ENCODE measurements at regions not wholly inside any gene's neighbourhood (a gene's known extent, or its start where the extent isn't known, plus 50 kb on each side); places are given as distances from the start of the nearest gene placed in this dataset.
"Not testable (repeated sequence)": the region's sequence is repeated elsewhere in the genome, so short reads cannot be mapped to it uniquely, and the experiment has no call there.

DNA sequence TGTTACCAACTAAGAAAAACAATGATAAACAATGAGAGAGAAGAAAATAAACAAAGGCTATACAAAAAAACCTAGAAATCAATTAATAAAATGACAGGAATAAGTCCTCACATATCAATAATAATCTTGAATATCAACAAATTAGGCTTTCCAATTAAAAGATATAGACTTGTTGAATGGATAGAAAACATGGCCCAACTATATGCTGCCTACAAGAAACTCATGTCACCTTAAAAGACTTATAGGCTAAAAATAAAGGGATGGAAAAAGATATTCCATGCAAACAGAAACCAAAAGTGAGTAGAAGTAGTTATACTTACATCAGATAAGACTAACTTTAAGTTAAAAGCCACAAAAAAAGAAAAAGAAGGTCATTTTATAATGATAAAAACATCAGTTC lies 183.9 kb downstream of the MYRFL start:
- FAIRE-seq: no peak
- no peak for TF ChIP-seq POLR2A (IDR thresholded peaks at IDR 0.05; ENCODE audit: low read depth, low read length)
- DNase-seq (ENCODE audit: insufficient read length, low spot score): no peak

DNA sequence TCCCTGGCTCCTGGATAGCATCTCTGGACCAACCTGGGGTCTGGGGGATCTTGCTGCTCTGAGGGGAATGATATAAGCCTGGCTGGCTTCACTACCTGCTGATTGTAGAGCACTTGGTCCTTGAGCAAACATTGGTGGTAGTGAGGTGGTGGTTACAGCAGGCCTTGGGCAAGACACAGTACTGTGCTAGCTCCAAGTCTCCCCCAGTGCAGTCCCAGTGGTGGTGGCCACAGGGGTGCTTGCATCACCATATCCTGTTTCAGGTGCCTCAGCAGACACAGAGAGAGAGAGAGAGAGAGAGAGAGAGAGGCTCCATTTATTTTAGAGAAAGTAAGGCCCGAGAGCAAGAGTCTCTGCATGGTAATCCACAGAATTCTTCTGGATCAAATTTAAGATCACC lies 186.3 kb downstream of the MYRFL start:
- TF ChIP-seq POLR2A (IDR thresholded peaks at IDR 0.05; ENCODE audit: low read depth, low read length): no peak
- no peak for DNase-seq (ENCODE audit: insufficient read length, low spot score)
- FAIRE-seq: no peak

DNA sequence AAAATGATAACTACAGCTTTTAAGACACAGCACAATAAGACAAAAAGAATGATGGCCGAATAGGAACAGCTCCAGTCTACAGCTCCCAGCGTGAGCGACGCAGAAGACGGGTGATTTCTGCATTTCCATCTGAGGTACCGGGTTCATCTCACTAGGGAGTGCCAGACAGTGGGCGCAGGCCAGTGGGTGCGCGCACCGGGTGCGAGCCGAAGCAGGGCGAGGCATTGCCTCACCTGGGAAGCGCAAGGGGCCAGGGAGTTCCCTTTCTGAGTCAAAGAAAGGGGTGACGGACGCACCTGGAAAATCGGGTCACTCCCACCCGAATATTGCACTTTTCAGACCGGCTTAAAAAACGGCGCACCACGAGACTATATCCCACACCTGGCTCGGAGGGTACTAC lies 188.0 kb downstream of the MYRFL start:
- not testable (repeated sequence) for FAIRE-seq

DNA sequence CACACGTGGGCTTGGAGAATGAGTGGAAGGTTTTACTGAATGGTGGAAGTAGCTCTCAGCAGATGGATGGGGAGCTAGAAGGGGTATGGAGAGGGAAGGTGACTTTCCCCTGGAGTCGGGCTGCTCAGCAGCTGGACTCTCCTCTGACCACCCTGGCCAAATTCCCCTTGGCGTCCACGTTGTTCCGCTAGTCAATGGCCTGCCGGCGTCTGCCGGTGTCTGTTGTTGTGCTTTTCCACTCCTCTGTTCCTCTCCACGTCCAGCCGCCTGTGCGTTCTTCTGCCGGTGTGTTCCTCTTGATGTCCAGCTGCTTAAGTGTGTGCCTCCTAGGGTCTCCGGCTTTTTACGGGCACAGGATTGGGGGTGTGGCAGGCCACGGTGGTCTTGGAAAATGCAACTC lies 203.5 kb downstream of the MYRFL start:
- FAIRE-seq (no peak), DNase-seq (ENCODE audit: insufficient read length, low spot score) (no peak)
- TF ChIP-seq POLR2A (IDR thresholded peaks at IDR 0.05; ENCODE audit: low read depth, low read length): no peak

More for the DNA sequence above, 188.0 kb downstream of the MYRFL start:
- not testable (repeated sequence) for DNase-seq (ENCODE audit: insufficient read length, low spot score)

- FAIRE-seq (no peak), DNase-seq (ENCODE audit: insufficient read length, low spot score) (no peak)
- no peak for TF ChIP-seq POLR2A (IDR thresholded peaks at IDR 0.05; ENCODE audit: low read depth, low read length)
Measured at GRCh38 chr12:70028918-70029317, 203.9 kb downstream of the MYRFL start.

GRCh38 chr12:70031046-70031445 lies 206.0 kb downstream of the MYRFL start:
- no peak for TF ChIP-seq POLR2A (IDR thresholded peaks at IDR 0.05; ENCODE audit: low read depth, low read length)
- no peak for FAIRE-seq
- no peak for DNase-seq (ENCODE audit: insufficient read length, low spot score)

GRCh38 chr12:70032076-70032475 lies 207.0 kb downstream of the MYRFL start:
- DNase-seq (ENCODE audit: insufficient read length, low spot score) (no peak), FAIRE-seq (no peak)
- TF ChIP-seq POLR2A (IDR thresholded peaks at IDR 0.05; ENCODE audit: low read depth, low read length): no peak

DNA sequence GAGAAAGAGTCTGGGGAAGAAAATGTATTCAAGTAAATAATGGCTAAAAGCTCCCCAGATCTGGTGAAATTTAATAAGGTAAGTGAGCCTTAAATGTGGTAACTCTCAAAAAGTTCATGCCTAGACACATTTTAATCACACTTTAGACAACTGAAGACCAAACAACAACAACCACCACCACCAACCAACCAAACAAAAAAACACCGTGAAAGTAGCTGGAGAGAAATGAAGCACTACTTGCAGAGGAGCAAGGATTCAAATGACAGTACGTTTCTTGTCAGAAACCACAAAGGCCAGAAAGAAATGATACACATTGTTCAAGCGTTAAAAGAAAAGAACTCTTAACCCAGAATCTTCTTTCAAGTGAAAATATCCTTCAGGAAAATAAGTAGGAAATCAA lies 208.3 kb downstream of the MYRFL start:
- DNase-seq (ENCODE audit: insufficient read length, low spot score) (no peak), FAIRE-seq (no peak)
- no peak for TF ChIP-seq POLR2A (IDR thresholded peaks at IDR 0.05; ENCODE audit: low read depth, low read length)

DNA sequence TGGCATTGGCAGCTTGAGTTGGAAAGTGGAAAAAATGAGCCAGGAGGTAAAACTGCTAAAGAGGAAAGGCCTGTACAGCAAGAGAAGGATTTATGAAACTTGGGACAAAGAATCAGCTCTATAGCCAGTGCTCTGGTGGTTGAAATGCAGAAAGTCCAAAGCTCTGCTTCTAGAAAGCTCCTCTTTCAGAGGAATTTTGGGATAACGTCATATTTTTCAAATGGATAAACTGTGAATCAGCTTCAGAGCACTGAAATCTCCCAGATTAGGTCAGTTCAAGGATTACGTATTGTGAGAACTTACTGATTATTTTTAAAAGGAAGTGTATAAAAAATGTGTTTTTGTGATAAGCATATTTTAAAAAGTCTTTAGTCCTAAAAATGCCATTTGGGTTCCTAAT lies 203.1 kb upstream of the CNOT2 start:
- no peak for DNase-seq (ENCODE audit: insufficient read length, low spot score)
- no peak for FAIRE-seq
- TF ChIP-seq POLR2A (IDR thresholded peaks at IDR 0.05; ENCODE audit: low read depth, low read length): no peak

DNA sequence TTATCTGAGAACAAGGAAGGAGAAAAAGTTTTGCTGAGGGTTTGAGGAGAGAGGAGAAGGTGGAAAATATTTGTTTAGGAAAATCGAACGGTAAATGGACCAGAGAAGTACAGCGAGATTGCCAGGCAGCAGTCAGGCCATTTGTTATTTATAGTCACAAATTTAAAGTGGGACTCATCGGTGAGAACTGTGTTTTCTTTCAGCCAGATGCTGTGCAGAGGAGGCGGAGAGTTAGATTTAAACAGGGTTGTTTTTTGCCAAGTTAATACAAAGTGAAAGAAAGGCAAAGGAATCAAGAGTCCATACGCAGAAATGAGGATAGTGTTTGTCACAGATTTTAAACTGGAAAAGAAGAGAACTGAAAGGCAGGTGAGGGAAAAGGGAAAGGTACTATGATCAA lies 200.6 kb upstream of the CNOT2 start:
- TF ChIP-seq POLR2A (IDR thresholded peaks at IDR 0.05; ENCODE audit: low read depth, low read length): no peak
- DNase-seq (ENCODE audit: insufficient read length, low spot score) (no peak), FAIRE-seq (no peak)

- FAIRE-seq: no peak
- no peak for DNase-seq (ENCODE audit: insufficient read length, low spot score)
- no peak for TF ChIP-seq POLR2A (IDR thresholded peaks at IDR 0.05; ENCODE audit: low read depth, low read length)
Measured at GRCh38 chr12:70043490-70044138, 199.6 kb upstream of the CNOT2 start.

- FAIRE-seq (no peak), DNase-seq (ENCODE audit: insufficient read length, low spot score) (no peak)
- TF ChIP-seq POLR2A (IDR thresholded peaks at IDR 0.05; ENCODE audit: low read depth, low read length): no peak
Measured at GRCh38 chr12:70044167-70044566, 199.1 kb upstream of the CNOT2 start.

DNA sequence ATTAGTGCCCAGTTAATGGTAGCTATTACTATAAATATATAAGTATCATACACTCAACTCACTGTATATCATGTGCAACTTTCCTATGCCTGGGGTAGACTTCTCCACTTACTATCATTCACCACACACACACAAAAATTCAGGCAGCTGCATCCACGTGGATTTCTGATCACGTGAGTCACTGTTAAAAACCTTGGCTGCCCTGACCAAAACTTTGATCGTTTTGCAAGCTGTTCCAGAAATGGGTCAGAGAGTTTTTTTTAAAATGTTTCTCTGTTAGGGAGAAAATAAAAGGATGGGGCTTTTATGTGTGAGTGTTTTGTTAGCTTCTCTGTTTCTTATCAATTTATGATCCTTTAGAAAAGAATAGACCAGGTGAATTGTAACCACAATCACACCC lies 198.2 kb upstream of the CNOT2 start:
- DNase-seq (ENCODE audit: insufficient read length, low spot score) (no peak), FAIRE-seq (no peak)
- no peak for TF ChIP-seq POLR2A (IDR thresholded peaks at IDR 0.05; ENCODE audit: low read depth, low read length)

- no peak for FAIRE-seq
- DNase-seq (ENCODE audit: insufficient read length, low spot score): no peak
- TF ChIP-seq POLR2A (IDR thresholded peaks at IDR 0.05; ENCODE audit: low read depth, low read length): no peak
Measured at GRCh38 chr12:70045514-70045913, 197.7 kb upstream of the CNOT2 start.

DNA sequence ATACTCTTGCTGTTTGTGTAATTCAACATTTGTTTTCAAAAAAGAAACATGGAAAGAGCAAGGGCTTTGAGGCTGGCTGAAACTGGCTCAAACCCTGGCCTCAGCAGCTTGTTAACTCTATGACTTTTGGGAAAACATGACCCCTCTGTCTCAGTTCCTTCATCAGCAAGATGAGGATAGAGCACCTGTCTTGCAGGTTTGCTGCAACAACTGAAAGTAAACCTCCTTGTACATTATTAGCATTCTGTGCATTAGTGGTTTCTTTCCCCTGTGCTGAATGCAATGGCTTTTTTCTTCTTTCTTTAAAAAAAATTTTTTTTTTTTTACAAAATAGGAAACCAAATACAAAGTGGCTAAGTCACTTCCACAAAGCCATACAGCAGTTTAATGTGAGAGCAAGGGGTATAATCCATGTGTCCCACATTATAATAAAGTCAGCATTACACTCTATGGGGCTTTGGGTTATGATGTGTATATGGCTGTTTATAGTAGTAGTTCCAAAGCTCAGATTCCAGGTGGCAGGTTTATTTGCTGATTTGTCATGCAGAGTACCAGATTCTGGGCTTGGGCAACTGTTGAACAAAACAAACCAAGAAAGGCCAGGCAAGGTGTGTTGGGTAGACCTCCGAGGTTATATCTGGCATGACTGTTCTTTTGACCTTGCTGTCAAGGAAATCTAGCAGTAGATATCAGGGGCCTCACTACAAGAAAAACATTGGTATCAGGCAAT lies 194.5 kb upstream of the CNOT2 start:
- DNase-seq (ENCODE audit: insufficient read length, low spot score) (no peak), FAIRE-seq (no peak)
- TF ChIP-seq POLR2A (IDR thresholded peaks at IDR 0.05; ENCODE audit: low read depth, low read length): no peak
